Heart right ventricle (tissue), 16 donors: ENCODE measurements at regions not wholly inside any gene's neighbourhood (a gene's known extent, or its start where the extent isn't known, plus 50 kb on each side); places are given as distances from the start of the nearest gene placed in this dataset.
A peak's percentile ranks its signal among the peaks of the same experiment; 100 is the strongest.
"Not testable (repeated sequence)": the region's sequence is repeated elsewhere in the genome, so short reads cannot be mapped to it uniquely, and the experiment has no call there.

Experiments
- ATAC-seq, 8 donors: fragments of 200-7000 bp; cut with Tn5 transposase; one replicate each; pipeline ENCODE4 v1.9.1; 2020; ENCODE audit warnings: mild to moderate bottlenecking in 8 of 8, moderate library complexity in 8 of 8, moderate number of reproducible peaks in 1 of 8
- DNase-seq, 2 donors: peaks; one replicate each; pipeline ENCODE4 v3.0.0-alpha.2; 2020
- H3K27ac ChIP-seq, 10 donors: fragments of 200-600 bp; sonication (generic) in 2 of 10; one replicate each; pipeline versions ENCODE4 v1.5.0 to v1.8.0; 2020 to 2022; ENCODE audit warnings: mild to moderate bottlenecking in 3 of 10
- H3K27me3 ChIP-seq, 7 donors: fragments of 200-600 bp; one replicate each; pipeline ENCODE4 v1.8.0; 2021 to 2022; ENCODE audit warnings: mild to moderate bottlenecking in 2 of 7
- H3K36me3 ChIP-seq, 9 donors: fragments of 200-600 bp; sonication (generic) in 1 of 9; one replicate each; pipeline versions ENCODE4 v1.5.0 to v1.8.0; 2020 to 2022; ENCODE audit warnings: mild to moderate bottlenecking in 2 of 9
- H3K4me1 ChIP-seq, 9 donors: fragments of 200-600 bp; sonication (generic) in 1 of 9; one replicate each; pipeline versions ENCODE4 v1.5.0 to v1.8.0; 2020 to 2022; ENCODE audit warnings: mild to moderate bottlenecking in 4 of 9
- H3K4me3 ChIP-seq, 10 donors: fragments of 200-600 bp; sonication (generic) in 2 of 10; one replicate each; pipeline versions ENCODE4 v1.5.0 to v1.8.0; 2020 to 2022; ENCODE audit warnings: mild to moderate bottlenecking in 7 of 10, moderate library complexity in 2 of 10
- H3K9me3 ChIP-seq, 11 donors: fragments of 200-600 bp in 10 of 11; sonication (generic) in 2 of 11; one replicate each; pipeline versions ENCODE4 v1.5.0 to v1.8.0; 2013 to 2022; ENCODE audit warnings: mild to moderate bottlenecking in 2 of 11, control low read depth in 1 of 11, moderate library complexity in 1 of 11
- CTCF ChIP-seq, 9 donors: fragments of 200-600 bp; sonication (generic) in 2 of 9; IDR thresholded peaks; one replicate each; pipeline versions ENCODE4 v1.5.0 to v1.8.0; 2021 to 2022; ENCODE audit warnings: antibody characterized with exemption in 9 of 9, mild to moderate bottlenecking in 5 of 9, moderate library complexity in 1 of 9
- WGBS, 2 donors: extraction: QIAGEN DNeasy Blood & Tissue Kit; methylation state at CpG; one replicate each; pipeline ENCODE4 v1.1.7; 2013; ENCODE audit warnings: inconsistent platforms in 1 of 2; 5-methylcytosine and 5-hydroxymethylcytosine counted together
- intact Hi-C, 10 donors: fragments of 100-400 bp; cut with DNase I; formaldehyde crosslinking; loops; one replicate each; pipeline versions ENCODE4 v1.11.1 to v1.14.2; 2022
- donor health status: Arrhythmogenic right ventricular cardiomyopathy.
- donor health status: ischemic (EF 13 %, LVEDD 7.1; RV severe dilation, severe dysfunction).
- donor health status: healthy with polysubstance abuse.
- donor health status: DM: no; HTN: yes; CAD: no.
- donor health status: DM: no; HTN: no; CAD: no.
- donor health status: ischemic (EF 25% LVEDD 6.9; RV normal size, moderate dysfunction).
- donor health status: ischemic (EF 25% LVEDD 5.7; RV mildly dilated, moderate dysfunction).
- donor health status: healthy.
- donor health status: DM: yes; HTN: yes; CAD: no.
- donor health status: Ischemic cardiomyopathy.
- donor health status: ischemic (EF 35%, LVEDD 5.7; RV mildly dilated, moderate dysfunction).
- donor health status: nonischemic (EF 11% LVEDD 7.7; RV severe dilation, severe dysfunction).
- donor health status: DM: yes; HTN: yes; CAD: no.
- donor health status: PGD.
- donor health status: ischemic (EF 29% LVEDD 5.4; RV normal size, mild dysfunction).
- donor health status: nonischemic (EF 23%, LVEDD 6.1; RV moderate dilation, normal function).

GRCh38 chr14:106482213-106482612 is 955.8 kb downstream of the TMEM121 start:
- H3K9me3 ChIP-seq, ATAC-seq, DNase-seq, H3K4me3 ChIP-seq, H3K27me3 ChIP-seq, H3K36me3 ChIP-seq, intact Hi-C loops, H3K4me1 ChIP-seq, H3K27ac ChIP-seq: not testable (repeated sequence)
- WGBS, 2 donors = 66% methylated on average over 11 of the region's 45 CpGs; no CpG with 5 or more reads in 1 of the 2 donors

- Histone ChIP-seq H3K27ac (no peak overlapping the region), H3K4me1 (no peaks in the 10 kb centered on the region), H3K9me3 (peaks cover 0 to 4% (median 0%) of the 10 kb centered on the region in 11 donors), H3K36me3 (no peaks in the 10 kb centered on the region), H3K4me3 (no peak overlapping the region), H3K27me3 (peaks cover 0 to 16% (median 0%) of the 10 kb centered on the region in 7 donors)
- ATAC-seq (no peak), DNase-seq (no peak)
- intact Hi-C loops = no loop called here
- 44 to 45% methylated on average over 2 of the region's 2 CpGs for WGBS, 2 donors
- TF ChIP-seq CTCF (IDR thresholded peaks at IDR 0.05) = no peak
Measured at GRCh38 chr14:106487600-106487999, 961.2 kb downstream of the TMEM121 start.

- ATAC-seq = no peak
- TF ChIP-seq CTCF (IDR thresholded peaks at IDR 0.05) = no peak
Measured at GRCh38 chr14:106488291-106488690, 961.9 kb downstream of the TMEM121 start.

GRCh38 chr14:106489112-106489881 is 962.9 kb downstream of the TMEM121 start:
- no peak for TF ChIP-seq CTCF (IDR thresholded peaks at IDR 0.05)
- intact Hi-C loops = no loop called here
- WGBS, 2 donors = 51 to 54% methylated on average over 8 of the region's 8 CpGs
- DNase-seq (no peak), ATAC-seq (no peak)
- Histone ChIP-seq H3K4me1 (no peaks in the 10 kb centered on the region), H3K9me3 (peaks cover 0 to 4% (median 0%) of the 10 kb centered on the region in 11 donors), H3K27me3 (peaks cover 0 to 16% (median 0%) of the 10 kb centered on the region in 7 donors), H3K36me3 (no peaks in the 10 kb centered on the region), H3K27ac (no peak overlapping the region), H3K4me3 (no peak overlapping the region)

More at GRCh38 chr14:106488291-106488690, 961.9 kb downstream of the TMEM121 start:
- no peak for DNase-seq
- H3K27ac ChIP-seq = no peak overlapping the region
- peaks cover 0 to 16% (median 0%) of the 10 kb centered on the region in 7 donors for H3K27me3 ChIP-seq
- no peaks in the 10 kb centered on the region for H3K36me3 ChIP-seq
- H3K4me1 ChIP-seq = no peaks in the 10 kb centered on the region
- intact Hi-C loops = no loop called here
- no peak overlapping the region for H3K4me3 ChIP-seq
- 46 to 53% methylated on average over 1 of the region's 1 CpG for WGBS, 2 donors
- peaks cover 0 to 4% (median 0%) of the 10 kb centered on the region in 11 donors for H3K9me3 ChIP-seq

- intact Hi-C loops = no loop called here
- no peak for DNase-seq
- peak in 1 of 8 donors; percentile 29 for ATAC-seq
- H3K4me1 ChIP-seq = no peaks in the 10 kb centered on the region
- no peak overlapping the region for H3K27ac ChIP-seq
- H3K4me3 ChIP-seq = no peak overlapping the region
- no peaks in the 10 kb centered on the region for H3K36me3 ChIP-seq
- 58 to 62% methylated on average over 5 of the region's 5 CpGs for WGBS, 2 donors
- H3K9me3 ChIP-seq = peaks cover 0 to 12% (median 0%) of the 10 kb centered on the region in 11 donors
- no peak for TF ChIP-seq CTCF (IDR thresholded peaks at IDR 0.05)
- H3K27me3 ChIP-seq = peaks cover 0 to 16% (median 0%) of the 10 kb centered on the region in 7 donors
Measured at GRCh38 chr14:106490442-106490841, 964.1 kb downstream of the TMEM121 start.
